ENCODE measurements at regions not wholly inside any gene's neighbourhood (a gene's known extent, or its start where the extent isn't known, plus 50 kb on each side); places are given as distances from the start of the nearest gene placed in this dataset.

DNA sequence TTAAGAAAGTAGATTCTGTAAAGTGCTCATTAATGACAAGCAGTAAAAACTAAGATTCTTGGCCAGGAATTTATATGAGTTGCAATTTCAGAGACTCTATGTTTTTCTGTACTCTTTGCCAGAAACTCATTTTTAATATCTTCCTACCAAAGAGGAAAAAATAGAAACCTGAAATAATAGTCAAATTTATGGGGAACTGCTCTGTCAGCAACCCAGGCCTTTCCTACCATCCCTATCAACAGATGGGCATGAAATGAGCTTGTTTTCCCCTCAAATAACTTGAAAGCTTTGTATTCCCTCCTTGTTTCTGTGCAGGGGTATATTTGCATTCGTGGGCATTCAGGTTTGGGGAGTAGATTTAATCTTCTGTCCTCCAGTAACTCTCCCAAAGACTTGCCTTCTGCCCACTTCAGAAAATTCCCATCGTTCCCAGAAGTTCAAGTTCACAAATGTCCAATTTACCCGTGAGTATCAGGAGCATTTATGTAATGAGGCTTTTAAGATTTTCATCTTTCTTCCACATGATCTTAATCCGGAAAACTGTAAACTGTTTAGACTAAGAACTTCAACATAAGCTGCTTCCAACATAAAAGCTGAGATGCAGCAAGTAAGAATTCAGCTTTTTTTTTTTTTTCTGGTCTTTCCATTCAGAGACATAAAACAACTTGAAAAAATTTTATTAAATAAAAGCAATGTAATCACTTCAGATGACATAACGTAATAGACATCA is 363.1 kb downstream of the EFNB2 start:
- 76 to 80% methylated on average over 5 of the region's 5 CpGs for WGBS, 2 donors
- DNase-seq (ENCODE audit: low spot score in 2 of 2): no peak
- H3K4me3 ChIP-seq (ENCODE audit: low read depth, poor library complexity, severe bottlenecking): no peak overlapping the region
- intact Hi-C loops (cut with DNase I; ENCODE audit: low total_unique reads): no loop called here
- no peak for TF ChIP-seq POLR2A (IDR thresholded peaks at IDR 0.05)
- TF ChIP-seq, protein P1, sequence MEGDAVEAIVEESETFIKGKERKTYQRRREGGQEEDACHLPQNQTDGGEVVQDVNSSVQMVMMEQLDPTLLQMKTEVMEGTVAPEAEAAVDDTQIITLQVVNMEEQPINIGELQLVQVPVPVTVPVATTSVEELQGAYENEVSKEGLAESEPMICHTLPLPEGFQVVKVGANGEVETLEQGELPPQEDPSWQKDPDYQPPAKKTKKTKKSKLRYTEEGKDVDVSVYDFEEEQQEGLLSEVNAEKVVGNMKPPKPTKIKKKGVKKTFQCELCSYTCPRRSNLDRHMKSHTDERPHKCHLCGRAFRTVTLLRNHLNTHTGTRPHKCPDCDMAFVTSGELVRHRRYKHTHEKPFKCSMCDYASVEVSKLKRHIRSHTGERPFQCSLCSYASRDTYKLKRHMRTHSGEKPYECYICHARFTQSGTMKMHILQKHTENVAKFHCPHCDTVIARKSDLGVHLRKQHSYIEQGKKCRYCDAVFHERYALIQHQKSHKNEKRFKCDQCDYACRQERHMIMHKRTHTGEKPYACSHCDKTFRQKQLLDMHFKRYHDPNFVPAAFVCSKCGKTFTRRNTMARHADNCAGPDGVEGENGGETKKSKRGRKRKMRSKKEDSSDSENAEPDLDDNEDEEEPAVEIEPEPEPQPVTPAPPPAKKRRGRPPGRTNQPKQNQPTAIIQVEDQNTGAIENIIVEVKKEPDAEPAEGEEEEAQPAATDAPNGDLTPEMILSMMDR (IDR thresholded peaks at IDR 0.05): no peak

DNA sequence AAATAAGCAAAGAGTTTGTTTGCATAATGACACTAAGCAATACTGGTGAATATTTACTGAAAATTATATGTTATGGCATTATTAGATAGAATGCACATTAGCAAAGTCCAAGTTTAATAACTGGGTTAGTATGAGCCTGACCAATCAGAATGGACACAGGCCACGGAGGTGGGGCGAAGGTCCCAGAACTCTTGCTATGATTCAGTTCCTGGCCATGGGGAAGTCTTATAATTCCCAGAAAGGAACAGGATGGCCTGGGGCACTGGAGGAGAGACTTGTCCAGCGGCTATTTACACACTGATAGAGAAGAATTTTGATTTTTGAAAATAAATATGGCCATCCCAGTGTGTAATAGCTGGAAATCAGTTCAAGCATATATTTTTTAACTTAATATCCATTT is 372.0 kb downstream of the EFNB2 start:
- 84 to 86% methylated on average over 3 of the region's 3 CpGs for WGBS, 2 donors

DNA sequence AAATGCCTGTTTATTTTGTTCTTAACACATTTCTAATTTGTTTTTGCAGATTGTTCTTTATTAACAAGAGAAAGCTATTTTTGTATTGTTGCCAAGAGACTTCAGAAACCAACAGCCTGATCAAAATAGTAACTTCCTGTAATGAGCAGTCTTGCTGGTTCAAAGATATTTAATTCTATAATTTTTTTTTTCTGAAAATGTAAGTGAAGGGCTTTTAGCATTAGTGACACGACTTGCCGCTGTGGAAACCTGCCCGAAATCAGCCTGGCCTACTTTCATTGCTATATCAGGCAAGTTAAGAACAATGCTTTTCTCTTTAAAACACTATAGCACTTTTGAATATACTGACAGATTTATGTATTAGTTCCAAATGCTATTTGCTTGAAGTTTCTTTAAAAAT is 374.3 kb downstream of the EFNB2 start:
- DNase-seq (ENCODE audit: low spot score in 2 of 2): no peak
- 27 to 43% methylated on average over 3 of the region's 3 CpGs for WGBS, 2 donors
- intact Hi-C loops (cut with DNase I; ENCODE audit: low total_unique reads): no loop called here
- H3K4me3 ChIP-seq (ENCODE audit: low read depth, poor library complexity, severe bottlenecking): no peak overlapping the region
- TF ChIP-seq, protein P1 (IDR thresholded peaks at IDR 0.05): no peak
- no peak for TF ChIP-seq POLR2A (IDR thresholded peaks at IDR 0.05)

More for the DNA sequence above, 372.0 kb downstream of the EFNB2 start:
- intact Hi-C loops (cut with DNase I; ENCODE audit: low total_unique reads): no loop called here
- DNase-seq (ENCODE audit: low spot score in 2 of 2): no peak
- TF ChIP-seq, protein P1 (IDR thresholded peaks at IDR 0.05): no peak
- no peak for TF ChIP-seq POLR2A (IDR thresholded peaks at IDR 0.05)
- H3K4me3 ChIP-seq (ENCODE audit: low read depth, poor library complexity, severe bottlenecking): no peak overlapping the region

DNA sequence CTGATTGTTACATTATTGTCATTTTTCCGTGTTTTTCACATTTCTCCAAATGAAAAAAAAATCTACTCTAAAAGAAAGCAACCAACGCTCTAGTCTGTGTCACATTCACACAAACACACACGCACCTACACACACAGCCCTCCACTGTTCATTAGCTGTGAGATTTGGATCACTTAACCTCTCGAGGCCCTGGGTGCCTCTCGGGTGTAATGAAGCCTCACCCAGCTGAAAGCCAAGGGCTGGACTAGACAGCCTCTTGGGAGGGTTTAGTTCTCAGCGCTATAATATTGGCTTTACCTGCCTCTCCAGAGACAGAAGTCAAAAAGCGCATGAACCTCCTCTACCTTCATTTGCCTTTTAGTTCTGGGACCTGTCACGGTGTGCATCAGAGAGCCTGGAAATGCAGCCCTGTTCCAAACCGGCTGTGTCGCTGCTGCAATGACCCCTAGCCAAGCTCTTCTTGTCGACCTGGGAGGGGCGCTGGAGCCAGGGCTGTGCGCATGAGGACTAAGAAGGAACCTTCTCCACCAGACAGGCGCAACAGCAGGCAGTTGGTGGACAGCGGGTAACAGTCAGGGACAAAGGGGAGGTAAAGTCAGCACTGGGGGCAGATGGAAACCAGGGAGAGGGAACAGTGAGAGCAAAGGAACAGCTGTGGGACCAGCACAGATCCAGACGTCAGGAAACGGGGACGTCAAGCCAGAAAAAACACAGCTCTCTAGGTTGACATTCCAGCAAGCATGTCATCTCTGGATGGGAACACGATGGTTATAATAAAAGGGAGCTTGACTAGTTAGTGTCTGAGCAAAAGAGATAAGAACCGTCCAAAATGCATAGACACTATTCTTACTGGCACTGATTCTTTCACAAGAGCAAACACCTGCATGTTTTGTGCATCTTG is 375.9 kb downstream of the EFNB2 start:
- 85 to 86% methylated on average over 20 of the region's 20 CpGs for WGBS, 2 donors
- intact Hi-C loops (cut with DNase I; ENCODE audit: low total_unique reads): no loop called here

DNA sequence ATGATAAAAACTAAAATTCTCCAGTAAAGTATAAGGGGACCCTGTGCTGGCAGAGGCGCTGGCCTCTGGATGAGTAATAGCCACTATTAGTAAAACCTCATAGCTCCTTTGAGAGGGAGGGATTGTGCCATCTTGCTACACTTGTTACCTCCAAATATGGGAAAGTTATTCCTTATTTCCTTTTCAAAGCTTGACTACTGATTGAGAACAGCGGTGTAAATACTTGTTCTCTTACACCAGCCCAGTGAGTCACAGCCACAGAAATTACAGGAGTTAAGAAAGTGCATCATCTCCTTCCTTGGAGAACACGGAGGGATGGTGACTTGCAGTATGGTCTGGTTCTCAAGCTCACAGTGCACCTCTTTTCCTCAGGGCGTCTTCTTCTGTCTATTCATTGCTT is 379.0 kb downstream of the EFNB2 start:
- TF ChIP-seq, protein P1 (IDR thresholded peaks at IDR 0.05): no peak
- no peak for TF ChIP-seq POLR2A (IDR thresholded peaks at IDR 0.05)
- H3K4me3 ChIP-seq (ENCODE audit: low read depth, poor library complexity, severe bottlenecking): no peak overlapping the region
- intact Hi-C loops (cut with DNase I; ENCODE audit: low total_unique reads): no loop called here
- DNase-seq (ENCODE audit: low spot score in 2 of 2): no peak
- 85 to 87% methylated on average over 4 of the region's 4 CpGs for WGBS, 2 donors

More for the DNA sequence above, 375.9 kb downstream of the EFNB2 start:
- TF ChIP-seq POLR2A (IDR thresholded peaks at IDR 0.05): no peak
- TF ChIP-seq, protein P1 (IDR thresholded peaks at IDR 0.05): no peak
- no peak for DNase-seq (ENCODE audit: low spot score in 2 of 2)
- H3K4me3 ChIP-seq (ENCODE audit: low read depth, poor library complexity, severe bottlenecking): no peak overlapping the region

Data from lower leg skin (tissue), 4 donors.